ENCODE measurements at regions not wholly inside any gene's neighbourhood (a gene's known extent, or its start where the extent isn't known, plus 50 kb on each side); places are given as distances from the start of the nearest gene placed in this dataset.

DNA sequence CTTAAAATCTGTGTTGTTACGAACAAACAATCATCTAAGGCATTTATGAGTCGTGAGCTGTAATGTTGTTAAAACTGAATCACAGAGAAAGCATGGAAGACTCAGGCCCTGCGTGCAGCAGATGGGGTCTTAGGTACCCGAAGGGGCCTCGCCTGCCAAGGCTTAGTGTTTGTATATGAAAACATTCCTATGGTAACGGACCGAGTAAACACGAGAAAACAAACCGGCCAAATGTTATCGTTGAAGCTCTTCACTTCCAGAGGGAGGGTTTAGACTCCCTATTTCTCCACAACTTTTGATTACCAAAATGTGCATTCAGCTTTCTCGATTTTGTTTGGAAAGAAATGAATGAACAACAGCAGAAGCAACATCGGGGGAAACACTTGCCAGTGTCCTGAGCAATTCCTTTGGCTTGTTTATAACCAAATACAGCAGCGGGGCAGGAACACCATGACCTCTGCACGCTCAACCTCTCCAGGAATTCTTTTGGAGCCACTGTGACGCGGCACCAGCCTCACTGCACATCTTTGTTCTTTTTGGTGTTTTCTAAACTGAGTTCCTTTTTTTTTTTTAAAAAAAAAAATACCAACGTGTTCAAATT lies 121.6 kb upstream of the KLF6 start:
- TF ChIP-seq, protein P1, sequence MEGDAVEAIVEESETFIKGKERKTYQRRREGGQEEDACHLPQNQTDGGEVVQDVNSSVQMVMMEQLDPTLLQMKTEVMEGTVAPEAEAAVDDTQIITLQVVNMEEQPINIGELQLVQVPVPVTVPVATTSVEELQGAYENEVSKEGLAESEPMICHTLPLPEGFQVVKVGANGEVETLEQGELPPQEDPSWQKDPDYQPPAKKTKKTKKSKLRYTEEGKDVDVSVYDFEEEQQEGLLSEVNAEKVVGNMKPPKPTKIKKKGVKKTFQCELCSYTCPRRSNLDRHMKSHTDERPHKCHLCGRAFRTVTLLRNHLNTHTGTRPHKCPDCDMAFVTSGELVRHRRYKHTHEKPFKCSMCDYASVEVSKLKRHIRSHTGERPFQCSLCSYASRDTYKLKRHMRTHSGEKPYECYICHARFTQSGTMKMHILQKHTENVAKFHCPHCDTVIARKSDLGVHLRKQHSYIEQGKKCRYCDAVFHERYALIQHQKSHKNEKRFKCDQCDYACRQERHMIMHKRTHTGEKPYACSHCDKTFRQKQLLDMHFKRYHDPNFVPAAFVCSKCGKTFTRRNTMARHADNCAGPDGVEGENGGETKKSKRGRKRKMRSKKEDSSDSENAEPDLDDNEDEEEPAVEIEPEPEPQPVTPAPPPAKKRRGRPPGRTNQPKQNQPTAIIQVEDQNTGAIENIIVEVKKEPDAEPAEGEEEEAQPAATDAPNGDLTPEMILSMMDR (optimal IDR thresholded peaks at IDR 0.05 in 1 of 3, IDR thresholded peaks at IDR 0.05 in 1 of 3, conservative IDR thresholded peaks at IDR 0.05 in 1 of 3; ENCODE audit: extremely low read depth in 1 of 3, insufficient read depth in 2 of 3, low read length in 3 of 3), result no peak
- no peak for TF ChIP-seq EZH2 (IDR thresholded peaks at IDR 0.05; ENCODE audit: low read length)

Data from keratinocyte (primary cell).